HG02943 (cell line): ENCODE measurements at regions not wholly inside any gene's neighbourhood (a gene's known extent, or its start where the extent isn't known, plus 50 kb on each side); places are given as distances from the start of the nearest gene placed in this dataset.
A peak's percentile ranks its signal among the peaks of the same experiment; 100 is the strongest.
"Not testable (repeated sequence)": the region's sequence is repeated elsewhere in the genome, so short reads cannot be mapped to it uniquely, and the experiment has no call there.

Source experiments
- ATAC-seq: cut with Tn5 transposase; IDR thresholded peaks from one replicate; pipeline ENCODE4 v1.9.1; 2021; ENCODE audit warnings: mild to moderate bottlenecking, low read depth, moderate library complexity; ENCODE audit not compliant: unreplicated experiment

DNA sequence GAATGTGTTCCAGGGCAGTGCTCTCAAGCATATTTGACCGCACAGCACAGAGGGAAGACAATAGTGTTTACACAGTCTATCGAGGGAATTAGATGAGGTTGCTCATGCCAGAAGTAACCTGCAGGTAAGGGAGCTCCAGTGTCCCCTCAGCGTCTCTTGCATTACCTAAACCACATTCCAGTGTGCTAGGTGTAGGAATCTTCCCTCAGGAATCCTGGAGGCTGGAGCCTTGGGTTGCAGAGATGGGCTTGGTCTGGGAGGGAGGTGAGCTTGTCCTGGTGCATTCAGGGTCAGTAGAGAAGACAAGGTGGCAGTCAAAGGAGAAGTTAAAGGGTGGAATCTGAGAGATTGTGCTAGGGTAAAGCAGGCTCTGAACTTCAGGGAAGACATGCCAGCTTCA lies 56.3 kb downstream of the SOX14 start:
- no peak for ATAC-seq

DNA sequence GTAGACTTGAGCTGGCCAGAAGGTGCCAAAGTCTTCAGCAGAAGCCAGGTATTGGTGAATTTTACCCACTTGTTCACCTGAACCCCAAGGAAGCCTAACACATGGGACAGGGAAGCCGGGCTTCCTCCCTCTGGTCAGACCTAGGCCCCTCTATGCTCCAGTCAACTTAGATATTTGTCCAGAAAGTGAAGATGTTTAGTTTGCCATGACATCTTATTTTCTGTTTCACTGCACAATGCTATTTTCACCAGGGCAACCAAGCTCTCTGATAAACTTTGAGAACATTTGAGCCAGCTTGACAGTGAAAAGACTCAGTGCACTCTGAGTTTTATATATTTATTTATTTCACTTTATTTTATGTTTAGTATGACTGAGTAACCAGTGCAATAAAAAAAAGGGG lies 71.0 kb downstream of the SOX14 start:
- ATAC-seq = no peak

DNA sequence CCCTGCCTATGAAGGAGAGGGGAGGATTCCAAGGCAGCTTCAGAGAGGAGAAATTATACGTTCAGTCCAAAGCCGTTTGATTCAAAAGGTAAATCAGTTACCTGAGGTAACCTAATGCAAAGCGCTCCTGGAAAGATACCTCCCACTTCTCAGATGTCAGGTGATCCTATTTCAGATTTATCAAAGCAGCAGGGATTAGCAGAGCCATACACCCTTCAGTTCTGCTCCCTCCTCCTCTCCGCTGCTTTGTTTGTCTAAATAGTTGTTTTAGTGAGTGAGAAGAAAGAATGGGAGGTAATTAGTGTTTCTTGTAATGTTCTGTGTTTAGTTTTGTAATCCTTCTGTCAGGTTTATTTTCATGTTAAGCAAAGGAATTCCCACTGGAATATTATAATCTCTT lies 81.1 kb downstream of the SOX14 start:
- no peak for ATAC-seq

DNA sequence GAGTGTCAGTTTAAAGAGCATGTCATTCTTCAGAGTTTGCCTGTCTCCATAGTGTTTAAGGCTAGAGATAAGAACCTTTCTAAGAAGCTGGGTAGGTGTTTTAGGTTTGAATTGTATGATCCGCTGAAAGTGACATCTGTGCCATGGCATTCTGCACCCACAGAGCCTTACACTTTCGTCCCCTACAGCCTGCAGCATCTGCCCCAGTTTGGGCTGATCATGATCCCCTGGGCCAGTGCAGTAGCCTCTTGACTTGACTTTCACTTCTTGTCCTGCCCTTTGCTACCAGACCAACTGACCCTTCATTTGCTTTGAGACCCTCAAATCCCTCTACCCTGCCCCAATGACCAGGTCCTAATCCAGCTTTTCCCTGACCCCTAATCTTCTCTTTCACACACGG lies 81.6 kb downstream of the SOX14 start:
- ATAC-seq = no peak

DNA sequence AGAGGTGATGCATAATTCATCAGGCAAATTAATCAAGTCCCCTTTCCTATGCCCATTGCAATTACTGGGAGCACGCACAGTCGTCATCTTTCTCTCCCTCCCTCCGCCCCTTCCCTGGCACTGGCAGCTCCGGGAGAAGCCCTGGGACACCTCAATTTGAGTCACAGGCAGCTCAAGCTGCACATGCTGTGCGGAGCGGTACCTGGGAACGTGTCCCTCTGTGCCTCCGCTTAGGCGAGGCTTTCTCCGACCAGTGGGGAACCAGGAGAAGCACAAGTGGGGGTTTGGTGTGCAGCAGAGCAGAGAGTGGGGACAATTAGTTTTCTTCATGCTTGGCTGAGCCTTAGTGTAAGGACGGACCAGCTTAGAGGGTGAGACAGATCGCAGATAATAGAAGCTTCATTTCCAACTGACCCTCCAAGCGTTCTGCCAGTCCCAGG lies 88.3 kb downstream of the SOX14 start:
- ATAC-seq = no peak

DNA sequence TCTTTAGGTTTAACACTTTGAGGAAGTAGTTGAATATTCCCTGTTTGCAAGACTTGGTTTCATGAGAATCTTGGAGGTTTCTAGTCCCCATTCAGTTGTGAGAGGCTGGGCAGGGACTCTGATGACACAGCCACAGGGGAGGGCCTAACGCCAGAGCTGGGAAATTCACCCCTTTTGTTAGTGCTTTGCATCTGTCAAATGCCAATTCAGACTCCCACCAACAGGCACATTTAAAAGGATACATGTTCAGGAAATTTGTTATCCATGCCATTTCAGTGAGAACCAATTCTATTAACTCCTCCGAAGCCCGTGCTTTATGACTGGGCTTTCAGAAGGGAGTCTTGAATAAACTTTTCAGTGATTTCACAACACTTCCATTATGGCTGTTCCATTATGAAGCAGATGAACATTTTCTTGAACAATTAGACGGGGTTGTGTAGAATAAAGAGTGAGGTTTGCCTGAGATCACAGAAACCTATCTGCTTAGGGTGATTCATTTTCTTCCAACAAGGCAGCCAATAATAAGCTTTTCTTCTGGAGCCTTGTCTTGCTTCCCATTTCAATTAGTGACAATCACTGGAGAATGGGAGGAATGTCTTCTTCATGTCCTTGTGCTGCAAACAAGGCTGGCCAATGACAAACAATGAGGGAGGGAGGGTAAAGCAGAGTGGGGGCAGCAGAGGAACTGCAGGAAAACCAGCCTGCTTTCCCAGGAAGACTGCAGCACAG lies 90.6 kb downstream of the SOX14 start:
- no peak for ATAC-seq

DNA sequence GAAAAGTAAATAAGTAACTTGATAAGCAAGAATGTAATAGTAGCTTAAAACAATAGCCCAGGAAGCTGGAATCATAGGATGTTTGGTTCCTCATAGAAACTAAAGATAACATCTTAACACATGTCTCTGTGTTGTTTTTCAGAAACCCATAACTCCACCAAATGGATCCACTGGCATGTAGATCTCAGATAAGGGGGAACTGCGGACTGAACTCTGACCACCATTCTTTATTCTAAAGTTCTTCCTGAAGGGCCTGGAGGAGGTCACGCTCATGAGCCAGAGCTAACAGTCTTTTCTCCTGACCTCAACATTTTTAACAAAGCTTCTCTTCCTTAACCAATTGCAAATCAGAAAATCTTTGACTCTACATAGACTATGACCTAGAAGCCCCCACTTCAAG lies 101.9 kb downstream of the SOX14 start:
- ATAC-seq = no peak

DNA sequence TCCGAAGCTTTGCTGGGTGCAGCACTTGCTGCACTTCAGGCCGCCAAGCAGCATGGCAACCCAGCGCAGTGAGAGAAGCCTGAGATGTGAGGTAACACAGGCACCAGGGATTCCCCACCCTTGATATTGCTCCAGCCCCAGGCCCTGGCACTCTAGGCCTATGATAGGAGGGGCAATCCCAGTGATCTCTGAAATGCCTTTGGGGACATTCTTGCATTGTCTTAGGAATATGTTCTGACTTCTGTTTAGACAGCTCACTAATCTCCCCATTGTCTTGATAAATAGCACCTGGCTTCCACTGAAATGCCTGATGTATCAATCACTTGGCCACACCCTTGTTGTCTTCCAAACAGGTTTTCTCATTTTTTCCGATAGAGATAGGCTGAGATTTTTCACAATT lies 102.8 kb downstream of the SOX14 start:
- ATAC-seq = no peak

DNA sequence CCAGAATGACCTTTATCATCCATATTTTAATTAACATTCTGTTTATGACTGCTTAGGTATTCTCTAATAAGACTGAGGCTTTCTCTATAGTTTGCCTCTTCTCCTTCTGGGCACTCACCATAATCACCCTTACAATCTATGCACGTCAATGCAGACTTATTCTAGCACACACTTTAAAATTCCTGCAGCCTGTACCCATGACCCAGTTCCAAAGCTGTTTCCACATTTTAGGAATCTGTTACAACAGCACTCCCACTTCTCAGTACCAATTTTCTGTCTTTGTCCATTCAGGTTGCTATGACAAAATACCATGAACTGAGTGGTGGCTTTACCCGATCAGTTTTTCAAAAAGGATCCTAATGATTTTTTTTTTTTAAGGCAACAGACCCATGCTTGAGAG lies 103.5 kb downstream of the SOX14 start:
- ATAC-seq = no peak

DNA sequence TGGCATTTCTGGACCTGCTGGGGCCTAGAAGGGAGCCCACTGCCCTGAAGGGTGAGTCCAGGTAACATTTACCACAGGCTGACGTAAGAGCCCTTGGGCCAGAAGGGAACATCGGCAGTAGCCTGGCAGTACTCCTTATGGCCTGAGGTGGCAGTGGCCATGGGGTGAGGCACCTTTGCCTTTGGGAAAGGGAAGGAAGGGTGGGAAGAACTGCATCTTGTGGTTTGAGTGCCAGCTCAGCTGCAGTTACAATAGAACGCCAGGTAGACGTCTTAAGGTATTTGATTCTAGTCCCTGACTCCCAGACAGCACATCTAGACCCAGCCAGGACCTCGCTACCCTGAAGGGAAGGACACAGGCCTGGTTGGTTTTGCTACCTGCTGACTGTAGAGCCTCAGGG lies 104.9 kb downstream of the SOX14 start:
- no peak for ATAC-seq

DNA sequence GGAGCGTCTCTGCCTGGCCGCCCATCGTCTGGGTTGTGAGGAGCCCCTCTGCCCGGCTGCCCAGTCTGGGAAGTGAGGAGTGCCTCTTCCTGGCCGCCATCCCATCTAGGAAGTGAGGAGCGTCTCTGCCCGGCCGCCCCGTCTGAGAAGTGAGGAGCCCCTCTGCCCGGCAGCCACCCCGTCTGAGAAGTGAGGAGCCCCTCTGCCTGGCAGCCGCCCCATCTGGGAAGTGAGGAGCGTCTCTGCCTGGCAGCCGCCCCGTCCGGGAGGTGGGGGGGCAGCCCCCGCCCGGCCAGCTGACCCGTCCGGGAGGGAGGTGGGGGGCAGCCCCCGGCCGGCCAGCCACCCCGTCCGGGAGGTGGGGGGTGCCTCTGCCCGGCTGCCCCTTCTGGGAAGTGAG lies 108.5 kb downstream of the SOX14 start:
- ATAC-seq = not testable (repeated sequence)

DNA sequence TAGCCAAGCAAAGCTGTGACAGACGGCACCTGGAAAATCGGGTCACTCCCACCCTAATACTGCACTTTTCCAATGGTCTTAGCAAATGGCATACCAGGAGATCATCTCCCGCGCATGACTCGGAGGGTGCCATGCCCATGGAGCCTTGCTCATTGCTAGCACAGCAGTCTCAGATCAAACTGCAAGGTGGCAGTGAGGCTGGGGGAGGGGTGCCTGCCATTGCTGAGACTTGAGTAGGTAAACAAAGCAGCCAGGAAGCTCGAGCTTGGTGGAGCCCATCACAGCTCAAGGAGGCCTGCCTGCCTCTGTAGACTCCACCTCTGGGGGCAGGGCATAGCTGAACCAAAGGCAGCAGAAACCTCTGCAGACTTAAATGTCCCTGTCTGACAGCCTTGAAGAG lies 113.1 kb upstream of the CLDN18 start:
- not testable (repeated sequence) for ATAC-seq

DNA sequence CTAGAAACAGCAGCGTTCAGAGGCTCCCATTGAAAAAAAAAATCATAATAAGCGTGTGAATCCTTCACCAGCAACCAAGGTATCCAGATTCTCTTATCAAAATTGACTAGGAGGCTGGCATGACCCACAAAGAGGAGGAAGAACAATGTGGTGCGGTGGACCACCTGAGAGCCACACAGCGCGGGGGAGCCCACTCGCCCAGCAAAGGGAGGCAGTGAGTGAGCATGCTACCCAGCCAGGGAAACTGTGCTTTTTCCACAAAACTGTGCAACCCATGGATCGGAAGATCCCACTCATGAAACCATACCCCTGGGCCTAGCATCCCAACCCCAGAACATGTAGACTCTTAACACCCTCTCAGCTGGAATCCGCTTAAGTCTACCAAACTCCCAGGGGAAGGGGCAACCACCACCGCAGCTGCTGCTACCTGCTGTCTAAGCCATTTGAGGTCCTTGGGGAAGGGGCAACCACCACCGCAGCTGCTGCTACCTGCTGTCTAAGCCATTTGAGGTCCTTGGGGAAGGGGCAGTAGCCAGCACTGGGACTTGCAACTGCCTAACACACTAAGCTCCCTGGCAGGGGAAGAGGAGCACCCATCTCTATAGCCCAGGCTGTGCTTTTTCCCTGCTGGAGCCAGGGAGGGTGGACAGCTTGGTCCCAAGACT lies 102.8 kb upstream of the CLDN18 start:
- ATAC-seq = no peak

DNA sequence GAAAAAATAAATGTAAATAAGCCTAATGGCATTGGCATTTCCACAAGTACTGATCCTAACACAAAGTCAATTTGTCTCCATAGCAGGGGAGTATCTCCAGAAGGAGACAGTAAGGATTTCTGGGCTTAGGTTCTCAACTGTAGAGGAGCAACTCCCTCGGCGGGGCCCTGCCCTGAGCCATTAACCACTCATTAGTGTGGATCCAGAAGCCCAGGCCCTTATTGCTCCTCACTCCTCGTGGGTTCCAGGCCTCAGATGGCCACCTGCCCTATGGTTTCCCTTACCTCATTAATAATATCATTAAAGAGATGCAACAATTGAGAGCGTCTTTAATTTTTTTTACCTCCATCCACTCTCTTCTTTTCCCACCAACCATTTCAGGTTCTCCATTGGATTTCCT lies 85.3 kb upstream of the CLDN18 start:
- ATAC-seq = no peak

DNA sequence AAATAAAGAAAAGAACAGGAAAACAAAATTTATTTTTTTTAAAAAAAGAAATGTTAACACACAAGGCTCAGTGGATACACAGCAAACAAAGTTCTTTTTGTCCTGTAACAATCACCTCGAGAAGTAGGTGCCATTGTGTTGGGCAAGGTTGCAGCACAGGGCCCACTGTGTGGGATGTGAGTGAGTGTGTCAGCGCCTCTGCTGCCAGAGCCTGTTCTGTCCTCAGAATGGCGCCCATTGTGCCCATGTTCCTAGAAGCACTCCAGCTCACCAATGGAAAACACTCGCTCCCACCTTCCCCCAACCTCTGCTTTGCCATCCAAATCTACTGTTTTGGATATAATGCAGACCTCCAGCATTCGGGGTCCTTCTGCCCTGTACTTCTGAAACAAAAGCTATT lies 84.9 kb upstream of the CLDN18 start:
- no peak for ATAC-seq

DNA sequence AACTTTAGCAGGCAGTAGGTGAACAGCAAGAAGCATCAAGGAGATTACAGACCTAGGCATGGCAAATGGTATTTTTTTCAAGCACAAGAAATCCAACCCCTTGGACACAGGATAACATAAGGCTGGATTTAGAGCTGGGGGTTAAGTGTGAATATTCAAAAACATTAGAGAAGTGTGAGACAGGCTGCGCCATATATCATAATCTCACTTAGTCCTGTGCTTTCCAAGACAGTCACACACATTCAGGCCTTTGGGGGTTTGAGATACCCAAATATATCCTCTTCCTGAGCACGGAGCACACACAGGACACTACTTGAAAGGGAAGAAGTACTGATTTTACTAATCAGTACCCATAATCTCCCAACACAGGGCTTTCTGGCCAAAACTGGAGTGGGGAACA lies 83.0 kb upstream of the CLDN18 start:
- no peak for ATAC-seq

DNA sequence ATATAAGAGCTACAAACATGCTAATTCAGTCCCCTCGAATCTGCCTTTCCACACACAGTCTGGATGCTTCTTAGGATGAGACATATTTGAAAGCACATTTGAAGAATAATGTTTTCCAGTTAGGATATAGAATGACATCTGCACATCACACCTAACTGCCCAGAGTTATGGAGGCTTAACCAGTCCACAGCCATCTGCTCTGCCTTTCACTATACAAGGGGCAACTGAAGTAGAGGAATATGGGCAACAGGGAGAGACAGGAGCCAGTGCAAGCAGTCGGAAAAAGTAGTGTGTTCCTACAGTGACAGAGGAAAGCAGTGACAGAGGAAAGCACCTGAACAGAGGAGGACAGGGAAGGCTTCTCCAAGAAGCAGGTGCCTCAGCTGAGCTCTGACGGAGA lies 79.0 kb upstream of the CLDN18 start:
- ATAC-seq = no peak

DNA sequence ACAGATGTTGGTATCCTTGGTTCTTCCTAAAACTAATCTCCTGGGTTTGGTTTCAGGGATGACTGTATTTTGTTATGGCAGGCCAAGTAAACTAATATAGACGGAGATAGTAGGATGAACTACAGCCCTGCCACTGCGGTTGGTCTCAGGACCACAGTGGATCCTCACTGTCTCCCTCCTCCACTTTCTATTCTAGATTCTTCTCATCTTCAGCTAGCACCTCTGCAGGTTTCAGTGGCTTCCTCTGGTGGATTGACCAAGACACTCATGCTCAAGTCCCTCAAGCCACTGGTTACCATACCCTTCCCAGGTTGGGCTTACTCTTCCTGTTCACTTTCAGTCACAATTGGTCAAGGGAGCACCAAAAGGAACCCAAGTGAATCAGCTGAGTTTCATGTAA lies 71.1 kb upstream of the CLDN18 start:
- ATAC-seq = no peak

DNA sequence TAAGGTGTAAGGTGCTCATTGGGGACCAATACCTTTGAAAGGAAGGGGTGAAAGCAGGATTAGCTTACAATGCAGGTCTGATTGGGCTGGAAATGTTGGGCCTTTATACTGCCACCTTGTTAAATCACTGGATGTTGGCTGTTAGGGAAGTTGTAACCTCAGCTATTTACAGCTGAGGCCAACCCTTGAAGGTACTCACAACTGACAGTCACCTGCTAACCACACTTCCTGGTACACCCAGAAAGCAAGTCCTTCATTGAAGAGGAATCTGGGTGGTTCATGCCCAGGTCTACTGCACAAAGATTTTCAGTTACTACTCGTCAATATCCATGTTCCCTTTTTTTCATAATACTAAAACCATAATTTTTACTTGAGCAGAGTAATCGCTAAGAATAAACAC lies 65.4 kb upstream of the CLDN18 start:
- ATAC-seq = no peak

DNA sequence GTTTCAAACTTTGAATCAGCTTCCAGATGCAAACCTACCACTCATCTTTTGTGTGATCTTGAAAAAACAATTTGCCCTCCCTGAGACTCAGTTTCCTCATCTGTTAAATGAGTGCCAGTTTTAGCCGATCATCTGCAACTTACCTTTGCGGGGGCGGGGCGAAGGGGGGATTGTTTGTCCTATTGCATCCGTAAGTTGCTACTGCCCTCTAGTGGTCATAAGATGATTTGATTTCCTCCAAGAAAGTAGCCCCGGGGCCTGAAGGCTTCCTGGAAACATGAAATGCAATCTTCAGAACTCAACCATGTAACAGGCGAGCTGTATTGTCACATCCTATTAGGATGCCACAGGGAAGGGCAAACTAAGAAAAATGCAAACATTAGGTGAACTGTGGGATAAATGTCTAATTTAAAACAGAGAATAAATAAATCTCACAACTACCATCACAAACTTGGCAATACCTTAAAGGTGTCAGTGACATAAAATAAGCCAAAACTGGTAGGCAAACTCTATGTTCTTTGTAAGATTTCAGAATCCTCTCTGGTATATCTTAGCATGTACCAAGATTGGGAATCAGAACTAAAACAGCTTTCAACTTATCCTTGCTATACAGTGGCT lies 63.5 kb upstream of the CLDN18 start:
- peak; percentile 57 for ATAC-seq

DNA sequence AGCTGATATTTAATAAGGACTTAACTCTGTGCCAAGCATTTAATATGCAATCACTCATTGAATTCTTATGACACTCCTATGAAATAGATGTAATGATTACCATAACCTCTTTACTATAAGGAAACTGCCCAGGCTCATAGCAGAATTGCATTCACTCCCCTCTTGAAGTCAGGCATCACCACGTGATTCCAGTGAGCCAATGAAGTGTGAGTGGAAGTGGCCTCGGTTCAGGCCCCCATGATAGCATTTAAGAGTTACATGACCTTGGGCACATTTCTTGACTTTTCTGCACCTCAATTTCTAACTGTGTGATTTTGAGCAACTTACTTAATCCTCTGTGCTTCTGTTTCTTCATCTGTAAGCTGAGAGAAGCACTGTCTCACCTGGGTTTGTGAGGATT lies 62.8 kb upstream of the CLDN18 start:
- ATAC-seq = no peak
